HTR-8/SVneo (cell line): ENCODE measurements at regions not wholly inside any gene's neighbourhood (a gene's known extent, or its start where the extent isn't known, plus 50 kb on each side); places are given as distances from the start of the nearest gene placed in this dataset.
A peak's percentile ranks its signal among the peaks of the same experiment; 100 is the strongest.

Experiments used
- DNase-seq: peaks from one replicate; pipeline ENCODE4 v3.0.0; 2011; ENCODE audit warnings: low spot score, mixed read lengths; ENCODE audit not compliant: insufficient read length
- FAIRE-seq: peaks from 2 replicates; lab custom pipeline; 2011; peaks lifted over from hg19 to GRCh38; lab: Jason Lieb, UNC

GRCh38 chr10:76736392-76736791 lies 901.2 kb downstream of the KCNMA1 start:
- no peak for FAIRE-seq
- DNase-seq: no peak

GRCh38 chr10:76735866-76736265 lies 901.7 kb downstream of the KCNMA1 start:
- FAIRE-seq (no peak), DNase-seq (no peak)

GRCh38 chr10:76733441-76733936 lies 904.1 kb downstream of the KCNMA1 start:
- DNase-seq (no peak), FAIRE-seq (no peak)

GRCh38 chr10:76732306-76732705 lies 905.3 kb downstream of the KCNMA1 start:
- FAIRE-seq (no peak), DNase-seq (no peak)

GRCh38 chr10:76729841-76730487 lies 907.6 kb downstream of the KCNMA1 start:
- FAIRE-seq (no peak), DNase-seq (no peak)

- no peak for DNase-seq
- no peak for FAIRE-seq
Observed at GRCh38 chr10:76729346-76729745, 908.3 kb downstream of the KCNMA1 start.

GRCh38 chr10:76727038-76727437 lies 910.6 kb downstream of the KCNMA1 start:
- FAIRE-seq (no peak), DNase-seq (no peak)

- FAIRE-seq (no peak), DNase-seq (no peak)
Observed at GRCh38 chr10:76723844-76724243, 913.8 kb downstream of the KCNMA1 start.

- FAIRE-seq: no peak
Observed at GRCh38 chr10:76721891-76722505, 915.6 kb downstream of the KCNMA1 start.

GRCh38 chr10:76719006-76719405 lies 918.6 kb downstream of the KCNMA1 start:
- FAIRE-seq (no peak), DNase-seq (no peak)

More at GRCh38 chr10:76721891-76722505, 915.6 kb downstream of the KCNMA1 start:
- no peak for DNase-seq

- peak; percentile 25 for DNase-seq
- no peak for FAIRE-seq
Observed at GRCh38 chr10:76717141-76717540, 920.5 kb downstream of the KCNMA1 start.

GRCh38 chr10:76711222-76711997 lies 926.2 kb downstream of the KCNMA1 start:
- no peak for DNase-seq
- no peak for FAIRE-seq

- DNase-seq: no peak
- FAIRE-seq: no peak
Observed at GRCh38 chr10:76700241-76700640, 937.4 kb downstream of the KCNMA1 start.

GRCh38 chr10:76697923-76698322 lies 939.7 kb downstream of the KCNMA1 start:
- FAIRE-seq: no peak
- DNase-seq: no peak

GRCh38 chr10:76695069-76695468 lies 942.5 kb downstream of the KCNMA1 start:
- FAIRE-seq (no peak), DNase-seq (no peak)

- FAIRE-seq (no peak), DNase-seq (no peak)
Observed at GRCh38 chr10:76686201-76686600, 951.4 kb downstream of the KCNMA1 start.

GRCh38 chr10:76684968-76685367 lies 952.6 kb downstream of the KCNMA1 start:
- FAIRE-seq (no peak), DNase-seq (no peak)

GRCh38 chr10:76681153-76681552 lies 956.5 kb downstream of the KCNMA1 start:
- FAIRE-seq (no peak), DNase-seq (no peak)

- DNase-seq: no peak
Observed at GRCh38 chr10:76679030-76679429, 958.6 kb downstream of the KCNMA1 start.

GRCh38 chr10:76675951-76676587 lies 961.5 kb downstream of the KCNMA1 start:
- DNase-seq (no peak), FAIRE-seq (no peak)

More at GRCh38 chr10:76679030-76679429, 958.6 kb downstream of the KCNMA1 start:
- no peak for FAIRE-seq

GRCh38 chr10:76675561-76675950 lies 962.1 kb downstream of the KCNMA1 start:
- no peak for FAIRE-seq
- no peak for DNase-seq
